Activated CD8-positive, alpha-beta memory T cell treated with anti-CD3 and anti-CD28 coated beads for 36 hours (primary cell): ENCODE measurements at regions not wholly inside any gene's neighbourhood (a gene's known extent, or its start where the extent isn't known, plus 50 kb on each side); places are given as distances from the start of the nearest gene placed in this dataset.
"Not testable (repeated sequence)": the region's sequence is repeated elsewhere in the genome, so short reads cannot be mapped to it uniquely, and the experiment has no call there.

Experiments used
- CTCF ChIA-PET: fragments of 350-600 bp; sonication (Branson Sonifier 250); formaldehyde crosslinking; loops from one replicate; lab custom pipeline; 2021; ENCODE audit warnings: antibody characterized with exemption; lab: Charles Lee
- POLR2A ChIA-PET: fragments of 350-600 bp; sonication (Branson Sonifier 250); formaldehyde crosslinking; loops from one replicate; lab custom pipeline; 2021; ENCODE audit warnings: antibody characterized with exemption; lab: Charles Lee

DNA sequence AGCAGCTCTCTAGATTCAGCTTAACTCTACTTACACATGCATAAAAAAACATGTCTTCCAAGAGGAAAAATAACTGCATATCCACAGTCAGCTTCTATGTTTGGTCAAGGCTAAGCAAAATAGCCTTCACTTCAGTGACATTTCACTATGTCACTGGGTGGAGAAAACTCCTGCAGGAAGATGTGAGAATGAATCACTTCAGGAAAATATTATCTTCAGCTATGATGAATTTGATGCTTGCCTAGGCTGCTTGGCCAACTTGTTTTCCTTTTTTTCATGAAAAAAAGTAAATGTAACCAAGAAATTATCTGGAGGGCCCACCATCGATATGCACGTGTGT is 143.0 kb upstream of the ZNF608 start:
- POLR2A ChIA-PET, result interaction anchor here (0.7 kb wide), 1 partner anchor 18 kb away, joined by 5 read pairs; no protein-coding TSS in a partner anchor
- CTCF ChIA-PET, result no interaction called here

DNA sequence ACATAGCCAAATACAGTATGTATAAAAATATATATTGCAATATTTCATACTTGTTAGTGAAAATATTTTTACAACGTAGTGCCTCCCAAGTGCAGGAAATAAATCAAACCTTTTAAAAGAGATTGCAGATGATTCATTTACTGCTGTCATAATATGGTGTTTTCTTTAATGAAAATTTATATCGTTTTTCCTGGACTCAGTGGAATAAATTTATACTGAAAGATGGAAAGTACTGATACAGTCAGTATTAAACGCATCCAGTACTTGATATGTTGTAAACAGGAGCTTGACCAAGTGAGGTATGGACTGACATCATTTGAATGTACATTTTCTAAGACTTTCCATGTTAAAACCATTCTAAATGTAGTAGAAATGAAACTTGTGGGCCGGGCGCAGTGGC is 143.4 kb upstream of the ZNF608 start:
- ChIA-PET POLR2A (no interaction called here), CTCF (no interaction called here)

DNA sequence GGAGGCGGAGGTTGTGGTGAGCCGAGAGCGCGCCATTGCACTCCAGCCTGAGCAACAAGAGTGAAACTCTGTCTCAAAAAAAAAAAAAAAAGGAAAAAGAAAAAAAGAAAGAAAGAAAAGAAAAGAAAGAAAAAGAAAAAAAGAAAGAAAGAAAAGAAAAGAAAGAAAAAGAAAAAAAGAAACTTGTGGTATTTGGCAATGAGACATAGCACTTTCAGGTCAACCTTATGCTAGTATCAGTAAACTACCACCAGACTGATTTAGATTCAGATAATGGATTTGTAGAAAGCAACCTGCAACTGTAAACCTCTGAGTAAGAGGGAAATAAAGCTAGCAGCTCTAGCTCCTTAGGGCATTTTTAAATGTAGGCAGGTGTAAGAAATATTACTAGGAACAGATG is 144.0 kb upstream of the ZNF608 start:
- CTCF ChIA-PET, result not testable (repeated sequence)

DNA sequence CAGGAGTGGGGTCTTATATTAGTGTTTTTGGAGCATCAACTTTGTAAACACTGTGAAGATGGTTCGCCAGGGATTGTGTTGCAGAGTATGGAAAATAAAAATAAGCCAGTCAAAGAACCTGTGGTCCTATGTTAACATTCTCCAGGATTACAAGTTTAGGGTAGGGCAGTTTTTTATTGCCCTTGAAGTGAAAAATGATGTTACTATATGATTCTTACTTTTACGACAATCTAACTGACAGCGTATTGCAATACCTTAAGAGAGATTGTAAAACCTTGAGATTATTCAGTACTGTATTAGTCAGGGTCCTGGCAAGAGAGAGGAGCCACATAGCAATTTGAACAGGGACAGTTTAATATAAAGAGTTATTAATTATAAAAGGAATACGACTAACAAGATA is 144.7 kb upstream of the ZNF608 start:
- ChIA-PET CTCF (no interaction called here), POLR2A (no interaction called here)

More for the DNA sequence above, 144.0 kb upstream of the ZNF608 start:
- POLR2A ChIA-PET, result not testable (repeated sequence)

DNA sequence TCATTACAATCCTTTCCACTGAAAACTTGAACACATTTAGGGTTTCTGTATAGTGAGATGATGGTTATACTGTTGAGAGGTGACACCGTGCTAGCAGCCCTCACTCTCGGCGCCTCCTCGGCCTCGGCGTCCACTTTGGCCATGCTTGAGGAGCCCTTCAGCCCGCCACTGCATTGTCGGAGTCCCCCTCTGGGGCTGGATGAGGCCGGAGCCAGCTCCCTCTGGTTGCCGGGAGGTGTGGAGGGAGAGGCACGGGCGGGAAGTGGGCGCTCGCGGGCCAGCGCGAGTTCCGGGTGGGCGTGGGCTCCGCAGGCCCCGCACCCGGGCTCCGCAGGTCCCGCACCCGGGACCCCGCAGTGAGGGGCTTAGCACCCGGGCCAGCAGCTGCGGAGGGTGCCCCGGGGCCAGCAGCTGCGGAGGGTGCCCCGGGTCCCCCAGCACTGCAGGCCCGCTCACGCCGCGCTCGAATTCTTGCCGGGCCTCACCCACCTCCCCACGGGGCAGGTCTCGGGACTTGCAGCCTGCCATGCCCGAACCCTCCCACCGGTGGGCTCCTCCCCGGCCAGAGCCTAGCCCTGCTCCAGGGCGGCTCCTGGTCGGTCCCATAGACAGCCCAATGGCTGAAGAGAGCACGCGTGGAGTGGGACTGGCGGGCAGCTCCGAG is 145.9 kb upstream of the ZNF608 start:
- CTCF ChIA-PET, result no interaction called here
- POLR2A ChIA-PET, result no interaction called here

DNA sequence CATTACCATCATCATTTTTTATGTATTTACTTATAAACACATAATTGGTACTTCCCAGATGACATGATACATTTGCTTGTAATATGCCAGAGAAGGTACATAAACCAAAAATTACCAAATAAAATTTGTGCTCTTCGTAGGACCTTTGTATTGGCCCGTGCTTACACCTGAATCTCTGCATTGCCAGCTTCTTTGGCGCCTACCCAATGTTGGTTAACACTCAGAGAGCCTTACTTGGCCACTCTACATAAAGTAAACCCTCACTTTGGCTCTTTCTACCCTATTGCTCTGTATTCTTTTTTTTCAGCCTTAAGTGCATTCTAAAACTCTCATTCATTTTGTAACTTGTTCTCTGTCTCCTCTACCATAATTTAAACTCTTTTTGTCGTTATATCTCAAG is 148.1 kb upstream of the ZNF608 start:
- ChIA-PET POLR2A (no interaction called here), CTCF (no interaction called here)

DNA sequence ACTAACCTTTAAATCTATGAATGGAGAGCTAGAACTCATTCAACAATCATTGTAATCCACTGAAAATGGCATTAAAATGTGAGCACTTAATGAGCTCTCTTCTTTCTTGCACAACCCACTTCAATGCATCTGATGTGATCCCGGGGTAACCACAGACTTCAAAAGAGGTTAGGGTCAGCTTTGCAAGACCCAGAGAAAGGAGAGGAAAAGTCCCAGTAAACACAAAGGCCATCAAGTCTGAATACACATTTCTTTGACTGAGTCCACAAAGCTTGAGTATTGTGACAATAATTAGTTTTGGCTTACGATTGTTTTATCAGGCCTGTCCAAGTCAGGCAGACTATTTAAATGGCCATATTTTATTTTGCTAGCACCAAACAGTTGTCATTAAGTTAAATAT is 148.8 kb upstream of the ZNF608 start:
- POLR2A ChIA-PET, result no interaction called here
- CTCF ChIA-PET, result no interaction called here

DNA sequence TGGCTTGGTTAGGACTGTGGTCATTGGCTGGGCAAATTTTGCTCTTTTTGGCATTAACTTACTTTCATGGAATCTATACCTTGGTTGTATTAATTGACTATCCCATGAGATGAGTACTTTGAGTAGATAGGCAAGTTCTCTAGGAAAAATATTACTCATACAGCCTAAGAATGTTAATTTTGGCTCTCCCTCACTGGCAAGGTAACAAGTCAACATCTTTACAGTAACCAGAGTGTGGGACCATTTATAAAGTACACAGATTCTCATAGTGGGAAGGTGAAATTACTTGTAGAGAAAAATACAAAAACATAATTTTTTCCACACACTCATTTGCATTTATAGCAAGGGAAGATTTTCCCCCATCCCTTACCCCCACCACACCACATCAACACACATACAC is 154.6 kb upstream of the ZNF608 start:
- ChIA-PET POLR2A (no interaction called here), CTCF (no interaction called here)

DNA sequence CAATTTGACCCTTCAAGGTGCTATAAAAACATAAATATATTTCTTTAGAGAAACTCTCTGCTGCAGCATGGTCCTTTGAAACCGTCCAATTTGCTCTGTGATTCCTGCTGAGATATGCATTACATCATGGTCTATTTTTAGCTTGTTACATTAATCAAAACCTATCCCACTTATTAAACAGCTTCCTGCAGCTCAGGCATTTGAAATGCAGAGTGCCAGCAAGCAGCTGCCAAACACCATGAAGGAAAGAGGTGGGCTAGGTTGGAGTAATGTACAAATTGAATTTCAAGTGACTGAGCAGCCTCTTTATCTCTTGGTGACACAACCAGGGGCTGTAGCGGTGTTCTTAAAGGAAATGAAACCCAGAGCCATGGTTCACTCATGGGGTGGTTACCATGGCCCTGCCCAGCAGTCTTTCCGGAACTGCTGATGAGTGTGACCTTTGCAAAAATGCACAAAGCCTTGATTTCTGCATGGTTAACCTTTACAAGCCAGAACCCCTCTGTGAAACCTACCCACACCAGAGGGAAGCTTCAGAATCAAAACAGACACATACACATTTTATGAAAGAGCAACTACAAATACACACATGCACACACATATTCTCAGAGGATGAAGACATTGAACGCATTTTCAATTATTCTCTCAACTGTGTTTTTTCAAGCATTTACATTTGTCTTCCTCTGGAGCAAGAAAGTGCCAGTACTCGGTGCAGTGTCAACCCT is 155.8 kb upstream of the ZNF608 start:
- POLR2A ChIA-PET, result no interaction called here

DNA sequence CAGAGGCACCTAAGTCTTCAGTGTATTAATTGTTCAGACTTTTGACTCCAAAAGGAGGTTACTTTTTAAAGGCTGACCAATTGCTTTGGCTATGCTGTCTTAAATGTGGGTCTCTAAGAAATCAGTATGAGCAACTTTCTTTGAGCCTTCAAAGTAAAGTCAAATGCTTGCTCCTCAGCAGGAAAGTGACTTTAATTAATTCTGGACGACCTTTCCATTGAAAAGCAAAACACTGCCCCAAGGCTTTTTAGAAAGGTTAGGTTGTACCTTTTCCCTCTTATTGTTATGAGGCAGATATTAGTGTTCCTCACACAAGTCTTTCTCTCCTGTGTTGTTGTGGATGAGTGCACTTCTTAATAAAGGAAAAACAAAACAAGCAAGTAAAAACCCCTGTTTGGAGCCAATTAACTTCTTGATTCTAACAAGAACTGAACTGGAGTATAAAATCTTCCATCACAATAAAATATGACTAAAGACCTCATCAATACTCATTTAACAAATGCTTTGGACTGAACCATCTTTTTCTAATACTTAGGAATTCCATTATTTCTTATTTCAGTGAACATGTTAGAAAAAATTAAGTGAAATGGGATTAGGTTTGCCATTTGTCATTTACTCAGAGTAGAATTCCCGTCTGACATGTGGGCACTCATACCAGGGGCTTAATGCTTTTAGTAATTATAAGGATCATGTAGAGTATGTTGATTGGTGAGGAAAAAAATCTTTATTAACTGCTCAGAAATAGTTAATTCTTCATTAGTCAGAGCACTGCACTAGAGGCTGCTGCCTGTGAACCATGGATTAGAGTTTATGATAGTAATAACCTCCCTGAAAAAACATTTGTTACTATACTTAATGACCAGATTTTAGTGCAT is 159.1 kb upstream of the ZNF608 start:
- CTCF ChIA-PET, result no interaction called here
- POLR2A ChIA-PET, result no interaction called here

More for the DNA sequence above, 155.8 kb upstream of the ZNF608 start:
- CTCF ChIA-PET, result no interaction called here

DNA sequence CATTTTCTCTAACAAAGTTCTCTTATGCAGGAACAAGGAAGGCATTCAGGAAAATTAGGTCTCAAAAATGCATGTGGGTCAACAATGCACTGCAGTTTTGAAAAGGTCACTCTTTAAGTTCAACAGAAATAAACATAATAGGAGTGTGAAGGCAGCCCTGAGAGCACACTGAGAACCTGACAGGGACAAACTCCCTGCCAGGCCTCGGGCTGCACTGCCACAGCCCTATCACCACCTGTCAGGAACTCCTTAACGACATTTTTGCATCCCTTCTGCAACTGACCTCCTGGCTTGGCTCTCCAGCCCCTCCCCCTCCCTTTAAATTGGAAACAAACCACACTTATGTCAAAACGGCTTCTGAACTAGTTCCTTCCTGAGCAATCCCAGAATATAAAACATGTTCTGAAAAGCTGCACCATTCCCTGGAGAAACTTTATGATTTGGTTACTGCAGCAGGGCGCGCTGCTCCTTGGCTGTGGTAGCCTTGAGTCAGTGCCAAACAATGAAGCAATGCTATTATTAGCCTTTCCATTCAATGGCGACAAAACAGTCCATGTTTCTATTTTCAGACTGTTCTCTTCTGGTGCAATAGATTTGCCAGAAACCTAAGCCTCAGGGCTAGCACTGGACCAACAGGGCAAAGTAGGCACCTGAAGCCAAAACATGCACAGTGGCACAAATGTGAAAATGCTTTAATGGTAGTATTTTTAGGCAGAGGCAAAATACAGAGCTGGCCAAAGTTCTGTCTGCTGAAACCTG is 160.1 kb upstream of the ZNF608 start:
- ChIA-PET POLR2A (no interaction called here), CTCF (no interaction called here)

DNA sequence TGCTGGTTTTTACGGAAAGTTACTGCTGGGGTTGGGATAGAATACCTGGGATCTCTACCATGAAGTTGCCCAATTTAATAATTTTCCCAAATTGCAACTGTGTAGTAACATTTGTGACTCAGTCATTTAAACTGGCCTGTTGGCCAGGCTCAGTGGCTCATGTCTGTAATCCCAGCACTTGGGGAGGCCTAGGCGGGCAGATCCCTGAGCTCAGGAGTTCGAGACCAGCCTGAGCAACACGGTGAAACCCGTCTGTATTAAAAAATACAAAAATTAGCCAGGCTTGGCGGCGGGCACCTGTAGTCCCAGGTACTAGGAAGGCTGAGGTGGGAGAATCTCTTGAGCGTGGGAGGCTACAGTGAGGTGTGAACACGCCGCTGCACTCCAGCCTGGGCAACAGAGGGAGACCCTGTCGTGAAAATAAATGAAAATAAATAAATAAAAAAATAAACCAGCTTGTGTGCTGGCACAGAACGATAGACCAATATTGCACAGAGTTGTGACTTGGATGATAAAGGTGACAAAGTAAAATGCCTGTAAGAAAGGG is 160.7 kb upstream of the ZNF608 start:
- POLR2A ChIA-PET, result no interaction called here
- CTCF ChIA-PET, result no interaction called here

DNA sequence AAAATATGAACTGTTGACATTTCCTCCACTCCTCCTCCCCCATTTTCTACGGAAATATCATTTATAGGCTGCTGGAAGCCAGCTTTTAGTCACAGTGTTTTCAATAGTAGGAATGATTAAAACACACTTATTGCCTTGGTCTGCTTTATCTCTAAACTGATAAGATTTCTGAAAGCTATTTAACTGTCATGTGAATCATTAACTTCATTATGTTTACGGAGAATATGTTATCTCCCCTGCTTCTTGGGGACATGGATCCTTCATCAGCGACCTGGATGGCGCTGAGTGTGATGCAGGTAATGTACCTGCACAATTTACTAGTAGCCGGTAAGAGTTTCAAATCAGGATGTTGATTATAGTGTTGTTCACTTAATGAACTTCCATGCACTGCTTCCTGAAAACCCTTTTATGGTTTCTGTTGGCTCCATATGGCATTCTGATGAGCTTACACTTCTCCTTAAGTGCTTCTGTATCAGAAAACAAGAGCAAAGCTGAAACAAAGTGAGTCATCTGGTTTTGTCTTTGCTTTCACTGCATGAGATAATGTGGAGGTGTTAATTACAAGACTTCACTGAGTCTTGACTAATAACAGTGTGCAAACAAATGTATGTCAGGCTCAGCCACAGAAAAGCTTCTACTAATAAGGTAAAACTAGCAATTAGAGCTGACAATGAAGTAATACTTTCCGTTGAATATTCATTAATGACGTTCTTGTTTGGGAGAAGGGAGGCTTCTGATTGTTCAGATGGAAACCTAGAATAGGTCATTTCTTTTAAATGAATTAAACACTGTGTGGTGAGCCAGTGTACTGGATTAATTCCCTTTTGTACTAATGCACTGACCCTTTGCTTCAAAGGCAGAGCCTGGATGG is 162.4 kb upstream of the ZNF608 start:
- CTCF ChIA-PET, result no interaction called here

DNA sequence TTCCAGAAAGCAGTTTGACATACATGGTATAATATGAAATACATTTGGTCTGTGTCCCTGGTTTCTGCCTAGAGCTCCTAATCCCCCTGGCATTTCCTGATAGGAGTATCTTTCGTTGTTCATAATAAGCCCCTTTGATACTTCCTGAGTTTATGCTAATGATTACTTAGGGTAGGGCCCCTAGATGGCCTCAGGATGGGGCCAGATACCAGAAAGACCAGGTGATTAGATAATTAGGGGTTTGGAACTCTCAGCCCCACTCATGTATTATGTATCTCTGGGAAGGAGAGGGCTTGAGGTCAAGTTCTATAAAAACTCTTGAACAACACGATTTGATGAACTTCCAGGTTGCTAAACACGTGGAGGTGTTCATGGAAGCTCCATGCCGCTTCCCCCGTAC is 163.3 kb upstream of the ZNF608 start:
- ChIA-PET CTCF (no interaction called here), POLR2A (no interaction called here)

More for the DNA sequence above, 162.4 kb upstream of the ZNF608 start:
- POLR2A ChIA-PET, result no interaction called here

DNA sequence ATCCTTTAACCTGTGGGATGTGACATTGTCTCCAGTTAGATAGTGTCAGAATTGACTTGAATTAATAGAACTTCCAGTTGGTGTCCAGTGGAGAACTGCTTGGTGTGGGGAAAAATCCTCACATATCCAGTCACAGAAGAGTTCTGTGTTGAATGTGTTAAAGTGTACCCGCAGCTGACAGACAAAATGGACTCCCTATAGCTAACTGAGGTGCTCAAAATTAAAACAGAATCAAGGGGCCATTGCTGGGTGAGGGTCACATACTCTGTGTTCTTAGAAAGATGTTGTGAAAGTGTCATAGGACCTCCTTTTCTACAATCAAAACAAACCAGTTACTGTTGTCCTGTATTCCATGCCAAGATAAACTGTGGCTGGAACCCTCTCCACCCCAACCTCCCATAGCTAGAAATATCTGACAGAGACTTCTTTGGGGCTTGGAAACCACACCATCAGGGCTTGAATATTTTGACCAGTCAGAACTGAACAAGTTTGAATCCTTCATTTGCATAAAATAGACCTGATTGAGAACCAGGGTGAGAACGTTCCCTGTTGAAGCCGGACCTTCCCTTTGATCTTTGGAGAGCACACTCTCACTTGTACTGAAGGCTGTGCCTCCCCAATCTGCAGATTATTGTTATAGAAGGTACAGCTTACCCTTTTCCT is 164.0 kb upstream of the ZNF608 start:
- POLR2A ChIA-PET, result no interaction called here
- CTCF ChIA-PET, result no interaction called here

DNA sequence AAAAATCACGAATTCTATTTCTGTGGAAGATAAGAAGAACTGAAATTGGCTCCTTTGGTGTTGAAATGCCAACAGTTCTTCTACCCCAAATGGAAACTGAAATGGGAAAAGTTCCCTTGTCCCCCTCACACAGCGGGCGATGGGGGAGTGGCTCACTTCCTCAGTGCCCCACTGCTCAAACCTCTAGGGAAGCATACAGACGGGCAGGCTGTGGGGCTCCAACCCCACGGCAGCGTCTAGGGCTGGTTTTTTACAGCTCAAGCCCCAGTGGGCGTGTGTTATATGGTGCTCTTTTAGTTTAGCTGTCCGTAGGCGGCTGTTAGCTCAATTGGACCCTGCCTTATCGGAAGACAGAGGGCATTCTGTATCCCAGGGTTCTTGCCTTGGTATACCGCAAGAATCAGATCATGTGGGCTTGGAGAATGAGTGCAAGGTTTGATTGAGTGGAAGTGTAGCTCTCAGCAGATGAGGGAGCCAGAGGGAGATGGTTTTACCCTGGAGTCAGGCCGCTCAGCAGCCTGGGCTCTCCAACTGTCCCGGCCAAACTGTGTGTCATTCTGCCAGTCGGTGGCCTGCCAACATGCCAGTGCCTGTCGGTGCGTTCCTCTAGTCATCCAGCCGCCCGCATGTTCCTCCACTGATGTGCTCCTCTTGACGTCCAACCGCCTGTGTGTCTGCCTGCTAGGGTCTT is 166.3 kb upstream of the ZNF608 start:
- POLR2A ChIA-PET, result no interaction called here
- CTCF ChIA-PET, result no interaction called here

DNA sequence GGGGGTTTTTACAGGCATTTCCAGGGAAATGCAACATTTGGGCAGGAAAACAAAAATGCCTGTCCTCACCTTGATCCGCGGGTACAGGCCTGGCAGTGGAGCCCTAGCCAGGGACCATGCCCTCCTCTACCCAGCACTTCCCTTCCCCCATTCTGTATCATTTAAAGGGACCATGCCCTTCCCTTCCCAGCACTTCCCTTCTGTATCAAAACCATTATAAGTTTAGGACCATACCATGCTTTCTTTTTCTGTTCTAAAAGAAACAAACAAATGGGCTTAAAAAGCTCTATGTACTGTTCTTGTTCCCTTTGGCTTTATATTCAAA is 166.9 kb upstream of the ZNF608 start:
- CTCF ChIA-PET, result no interaction called here
- POLR2A ChIA-PET, result no interaction called here

DNA sequence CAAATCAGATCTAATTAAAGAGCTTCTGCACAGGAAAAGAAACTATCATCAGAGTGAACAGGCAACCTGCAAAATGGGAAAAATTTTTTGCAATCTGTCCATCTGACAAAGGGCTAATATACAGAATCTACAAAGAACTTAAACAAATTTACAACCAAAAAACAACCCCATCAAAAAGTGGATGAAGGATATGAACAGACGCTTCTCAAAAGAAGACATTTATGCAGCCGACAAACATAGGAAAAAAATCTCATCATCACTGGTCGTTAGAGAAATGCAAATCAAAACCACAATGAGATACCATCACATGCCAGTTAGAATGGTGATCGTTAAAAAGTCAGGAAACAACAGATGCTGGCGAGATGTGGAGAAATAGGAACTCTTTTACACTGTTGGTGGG is 169.9 kb upstream of the ZNF608 start:
- POLR2A ChIA-PET, CTCF ChIA-PET: not testable (repeated sequence)
